Parathyroid adenoma (tissue), 2 donors: ENCODE measurements at regions not wholly inside any gene's neighbourhood (a gene's known extent, or its start where the extent isn't known, plus 50 kb on each side); places are given as distances from the start of the nearest gene placed in this dataset.

Experiments used
- H2AFZ ChIP-seq: fragments of 300-600 bp; sonication (generic); one replicate; pipeline ENCODE4 v1.7.0; 2017; ENCODE audit warnings: antibody characterized with exemption, mild to moderate bottlenecking
- H3K27ac ChIP-seq: fragments of 300-600 bp; sonication (generic); one replicate; pipeline ENCODE4 v1.7.0; 2017
- H3K27me3 ChIP-seq: fragments of 300-600 bp; sonication (generic); one replicate; pipeline ENCODE4 v1.7.0; 2017; ENCODE audit warnings: low read length; ENCODE audit not compliant: control insufficient read depth, insufficient read depth
- H3K36me3 ChIP-seq: fragments of 300-600 bp; sonication (generic); one replicate; pipeline ENCODE4 v1.7.0; 2017; ENCODE audit warnings: low read length; ENCODE audit not compliant: control insufficient read depth, insufficient read depth
- H3K4me1 ChIP-seq: fragments of 300-600 bp; sonication (generic); one replicate; pipeline ENCODE4 v1.7.0; 2017; ENCODE audit warnings: control low read depth
- H3K4me2 ChIP-seq: fragments of 300-600 bp; sonication (generic); one replicate; pipeline ENCODE4 v1.7.0; 2017; ENCODE audit warnings: low read length
- H3K4me3 ChIP-seq: fragments of 300-600 bp; sonication (generic); one replicate; pipeline ENCODE4 v1.7.0; 2017; ENCODE audit warnings: low read depth, low read length
- H3K79me2 ChIP-seq: fragments of 300-600 bp; sonication (generic); one replicate; pipeline ENCODE4 v1.7.0; 2017; ENCODE audit warnings: control low read depth
- H3K9ac ChIP-seq: fragments of 300-600 bp; sonication (generic); one replicate; pipeline ENCODE4 v1.7.0; 2017; ENCODE audit warnings: mild to moderate bottlenecking
- H3K9me3 ChIP-seq: fragments of 300-600 bp; sonication (generic); one replicate; pipeline ENCODE4 v1.7.0; 2017; ENCODE audit warnings: low read length; ENCODE audit not compliant: control insufficient read depth
- TF ChIP-seq, protein P1 (sequence below): fragments of 300-600 bp; sonication (generic); IDR thresholded peaks from one replicate; pipeline ENCODE4 v1.7.0; 2017; ENCODE audit warnings: antibody characterized with exemption, mild to moderate bottlenecking
- donor health status: primary hyperparathyroidism.

DNA sequence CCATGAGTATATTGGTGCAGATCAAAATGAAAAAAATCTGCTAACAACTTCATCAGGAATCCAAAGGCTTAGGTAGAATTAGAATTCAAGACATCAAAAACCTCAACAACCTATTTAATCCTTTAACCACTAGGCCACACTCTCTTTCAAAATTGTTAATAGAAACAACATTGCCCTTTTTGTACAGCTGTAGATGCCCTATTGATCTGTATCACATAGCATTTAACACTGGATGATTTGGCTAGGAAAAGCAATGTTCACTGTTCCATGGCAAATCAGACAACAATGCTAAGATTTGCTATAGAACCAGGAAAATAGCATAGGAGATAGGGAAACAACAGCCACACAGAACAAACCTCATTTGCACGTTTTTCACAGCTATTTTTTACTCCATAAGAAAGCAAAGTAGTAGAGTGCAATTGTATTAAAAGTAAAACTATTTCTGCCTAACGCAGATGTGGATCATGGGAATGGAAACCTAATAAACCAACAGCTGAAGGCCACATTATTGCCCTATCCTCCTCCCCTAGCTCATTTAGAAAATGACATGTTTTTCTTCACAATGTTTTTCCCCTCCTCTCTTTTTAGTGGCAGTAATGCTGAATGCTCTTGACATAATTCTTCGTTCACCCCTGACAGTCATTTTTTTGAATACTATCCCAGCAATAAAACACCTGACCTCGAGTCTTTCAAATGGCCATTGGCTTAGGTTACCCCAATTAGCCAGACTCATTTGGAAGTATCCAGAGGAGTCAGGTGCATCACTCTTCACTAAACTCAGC is 373.0 kb upstream of the CCNH start:
- Histone ChIP-seq H3K27me3 (peaks cover 2% of the 10 kb centered on the region), H3K36me3 (no peaks in the 10 kb centered on the region), H3K9ac (no peak overlapping the region), H3K4me2 (no peak overlapping the region), H3K79me2 (no peaks in the 10 kb centered on the region), H2AFZ (no peak overlapping the region), H3K4me3 (no peak overlapping the region), H3K9me3 (no peaks in the 10 kb centered on the region), H3K27ac (no peak overlapping the region), H3K4me1 (no peaks in the 10 kb centered on the region)
- TF ChIP-seq, protein P1, sequence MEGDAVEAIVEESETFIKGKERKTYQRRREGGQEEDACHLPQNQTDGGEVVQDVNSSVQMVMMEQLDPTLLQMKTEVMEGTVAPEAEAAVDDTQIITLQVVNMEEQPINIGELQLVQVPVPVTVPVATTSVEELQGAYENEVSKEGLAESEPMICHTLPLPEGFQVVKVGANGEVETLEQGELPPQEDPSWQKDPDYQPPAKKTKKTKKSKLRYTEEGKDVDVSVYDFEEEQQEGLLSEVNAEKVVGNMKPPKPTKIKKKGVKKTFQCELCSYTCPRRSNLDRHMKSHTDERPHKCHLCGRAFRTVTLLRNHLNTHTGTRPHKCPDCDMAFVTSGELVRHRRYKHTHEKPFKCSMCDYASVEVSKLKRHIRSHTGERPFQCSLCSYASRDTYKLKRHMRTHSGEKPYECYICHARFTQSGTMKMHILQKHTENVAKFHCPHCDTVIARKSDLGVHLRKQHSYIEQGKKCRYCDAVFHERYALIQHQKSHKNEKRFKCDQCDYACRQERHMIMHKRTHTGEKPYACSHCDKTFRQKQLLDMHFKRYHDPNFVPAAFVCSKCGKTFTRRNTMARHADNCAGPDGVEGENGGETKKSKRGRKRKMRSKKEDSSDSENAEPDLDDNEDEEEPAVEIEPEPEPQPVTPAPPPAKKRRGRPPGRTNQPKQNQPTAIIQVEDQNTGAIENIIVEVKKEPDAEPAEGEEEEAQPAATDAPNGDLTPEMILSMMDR: no peak

DNA sequence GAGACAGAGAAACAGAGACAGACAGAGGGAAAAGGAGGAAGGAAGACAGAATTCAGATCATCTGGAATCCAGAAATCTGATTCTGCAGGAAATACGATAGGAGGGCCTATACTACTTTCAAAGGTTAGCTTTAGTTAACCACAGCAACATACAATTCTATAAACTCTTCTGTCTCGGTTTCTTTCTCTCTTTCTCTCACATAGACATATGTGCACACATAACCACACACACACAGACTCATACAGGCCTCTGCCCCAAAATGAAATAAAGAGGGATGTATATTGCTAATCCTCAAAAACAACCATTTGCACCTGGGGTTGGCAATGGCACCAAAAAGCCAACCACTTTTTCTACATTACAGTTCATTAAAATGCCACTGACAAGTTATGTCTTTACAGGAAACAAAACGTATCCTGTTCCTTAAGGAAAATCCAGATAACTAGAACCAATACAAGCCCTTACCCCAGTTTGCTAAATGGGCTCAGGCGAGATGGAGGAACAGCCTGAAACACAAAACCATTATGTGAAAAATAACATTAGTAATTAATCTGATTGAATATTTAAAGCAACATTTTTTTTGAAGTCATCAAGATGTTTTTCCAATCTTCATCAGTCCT is 372.3 kb upstream of the CCNH start:
- H3K27me3 ChIP-seq: peaks cover 2% of the 10 kb centered on the region
- H3K4me1 ChIP-seq: no peaks in the 10 kb centered on the region
- no peak overlapping the region for H3K4me3 ChIP-seq
- no peak overlapping the region for H3K4me2 ChIP-seq
- no peak overlapping the region for H3K27ac ChIP-seq
- H3K36me3 ChIP-seq: no peaks in the 10 kb centered on the region
- no peak overlapping the region for H3K9ac ChIP-seq
- no peak overlapping the region for H2AFZ ChIP-seq
- TF ChIP-seq, protein P1: no peak
- no peaks in the 10 kb centered on the region for H3K79me2 ChIP-seq
- no peaks in the 10 kb centered on the region for H3K9me3 ChIP-seq

DNA sequence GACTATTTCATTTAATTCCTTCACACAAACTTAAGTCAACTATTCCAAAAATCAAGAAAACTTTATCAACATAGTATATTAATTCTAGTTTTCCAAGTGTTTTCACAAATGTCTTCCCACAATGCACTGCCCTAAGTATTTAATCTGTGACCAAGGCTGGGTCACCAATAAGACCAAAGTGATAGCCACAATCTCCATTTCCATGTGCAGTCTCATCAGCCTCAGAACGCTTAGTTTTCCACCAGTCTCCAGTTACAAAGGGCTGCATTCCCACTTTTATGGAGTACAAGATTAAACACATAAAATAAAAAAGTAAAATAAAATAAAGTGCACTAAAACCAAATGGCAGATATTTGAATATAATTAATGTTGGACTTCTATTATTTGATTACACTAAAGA is 371.6 kb upstream of the CCNH start:
- Histone ChIP-seq H3K4me1 (no peaks in the 10 kb centered on the region), H3K27ac (no peak overlapping the region), H3K9ac (no peak overlapping the region), H3K4me2 (no peak overlapping the region), H2AFZ (no peak overlapping the region), H3K9me3 (no peaks in the 10 kb centered on the region), H3K36me3 (no peaks in the 10 kb centered on the region), H3K27me3 (peaks cover 2% of the 10 kb centered on the region), H3K4me3 (no peak overlapping the region), H3K79me2 (no peaks in the 10 kb centered on the region)
- TF ChIP-seq, protein P1: no peak

DNA sequence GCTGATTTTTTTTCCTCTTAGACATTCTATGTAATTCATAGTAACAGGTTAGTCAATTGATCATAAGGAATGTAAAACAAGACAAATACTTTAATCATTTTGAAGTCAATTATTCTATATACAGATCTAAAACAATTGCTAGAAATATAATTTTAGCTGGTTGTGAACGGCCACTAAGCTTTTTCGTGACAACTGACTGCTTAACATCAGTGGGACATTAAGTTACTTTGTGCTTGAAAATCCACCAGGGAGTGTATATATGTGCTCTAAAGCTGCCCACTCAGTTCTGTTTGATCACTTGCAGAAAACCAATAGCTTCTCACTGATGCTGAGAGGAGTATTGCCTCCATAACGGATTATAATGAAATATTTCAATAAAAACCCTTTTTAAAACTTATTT is 370.2 kb upstream of the CCNH start:
- Histone ChIP-seq H3K9me3 (no peaks in the 10 kb centered on the region), H3K4me2 (no peak overlapping the region), H3K9ac (no peak overlapping the region), H3K4me1 (no peaks in the 10 kb centered on the region), H3K27me3 (peaks cover 2% of the 10 kb centered on the region), H2AFZ (no peak overlapping the region), H3K36me3 (no peaks in the 10 kb centered on the region), H3K4me3 (no peak overlapping the region), H3K79me2 (no peaks in the 10 kb centered on the region), H3K27ac (no peak overlapping the region)
- TF ChIP-seq, protein P1: no peak
